Stimulated activated CD8-positive, alpha-beta memory T cell treated with anti-CD3 and anti-CD28 coated beads, Interleukin-12 subunit alpha, Interleukin-12 subunit beta, amount 100 ng/mL, for 24 hours (primary cell): ENCODE measurements at regions not wholly inside any gene's neighbourhood (a gene's known extent, or its start where the extent isn't known, plus 50 kb on each side); places are given as distances from the start of the nearest gene placed in this dataset.

Experiments
- DNase-seq: peaks from one replicate; pipeline ENCODE4 v3.0.0-alpha.2; 2020; ENCODE audit errors: extremely low read depth

DNA sequence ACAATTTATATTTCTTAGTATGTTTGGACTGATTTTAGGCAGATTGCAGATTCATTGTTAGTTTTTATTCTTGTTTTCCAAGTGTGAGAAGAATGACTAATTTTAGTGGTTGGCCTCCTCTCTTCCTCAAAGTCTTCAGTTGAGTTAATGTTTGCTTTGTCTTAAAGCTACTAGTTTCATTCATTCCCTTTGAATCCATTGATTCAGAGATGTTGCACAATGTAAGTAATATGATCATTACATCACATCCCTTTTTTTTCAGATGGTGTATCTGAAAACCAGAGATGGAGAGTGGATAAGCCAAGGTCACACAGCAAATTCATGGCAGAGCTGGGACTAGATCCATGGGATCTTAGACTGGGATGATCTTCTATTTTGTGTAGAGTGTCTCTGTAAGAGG is 577.5 kb downstream of the BCL11B start:
- no peak for DNase-seq

DNA sequence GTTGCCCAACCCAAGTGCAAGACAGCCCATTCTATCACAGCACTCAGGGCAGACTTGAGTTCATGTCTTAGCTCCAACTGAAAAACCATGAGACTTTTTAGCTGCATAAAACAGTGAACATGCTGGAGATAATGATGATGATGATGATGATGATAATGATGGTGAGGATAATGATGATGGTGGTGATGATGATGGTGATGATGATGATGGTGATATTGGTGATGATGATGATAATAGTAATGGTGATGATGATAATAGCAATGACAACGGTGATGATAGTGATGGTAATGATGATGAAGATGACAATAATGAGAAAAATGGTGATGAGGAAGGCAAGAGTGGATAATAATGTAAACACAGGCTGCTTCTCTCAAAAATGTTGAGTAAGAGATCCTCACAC is 576.2 kb downstream of the BCL11B start:
- no peak for DNase-seq

DNA sequence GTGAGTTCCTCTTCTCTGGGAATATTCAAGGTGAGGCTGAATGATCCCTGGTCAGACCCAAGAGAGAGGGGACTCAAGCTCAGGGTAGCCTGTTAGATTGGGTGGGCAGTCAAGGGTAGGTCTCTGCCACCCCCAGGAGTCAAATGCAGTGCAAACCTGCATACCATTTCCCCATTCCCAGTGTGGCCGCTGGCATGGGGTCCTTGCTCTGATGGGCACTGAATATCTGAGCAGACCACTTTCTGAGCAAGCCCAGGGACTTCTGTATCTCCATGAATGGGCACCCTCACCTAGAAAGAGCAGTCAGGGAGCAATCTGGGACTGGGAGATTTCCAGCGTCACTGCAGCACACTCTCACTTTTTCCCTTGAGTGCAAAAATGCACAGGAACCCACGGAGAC is 573.7 kb downstream of the BCL11B start:
- DNase-seq, result no peak

DNA sequence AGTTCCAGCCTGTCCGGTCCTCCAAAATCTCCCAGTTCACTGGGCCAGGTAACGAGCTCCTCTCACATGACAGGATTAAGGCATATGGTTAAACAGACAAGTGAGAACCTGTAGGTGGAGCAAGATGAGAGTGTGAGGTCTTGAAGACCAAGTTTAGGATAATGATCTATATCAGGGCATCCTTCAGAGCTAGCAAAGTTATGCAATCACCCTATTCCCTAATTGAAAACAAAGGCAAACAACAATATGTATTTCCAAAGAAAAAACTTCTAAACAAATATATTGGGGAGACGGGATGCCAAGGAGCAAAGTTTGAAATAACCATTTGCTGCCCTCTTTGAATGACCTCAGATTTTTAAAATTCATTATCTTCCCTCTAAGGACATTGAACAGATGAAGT is 571.2 kb downstream of the BCL11B start:
- no peak for DNase-seq

- DNase-seq, result no peak
Observed at GRCh38 chr14:98701377-98701776, 570.6 kb downstream of the BCL11B start.

DNA sequence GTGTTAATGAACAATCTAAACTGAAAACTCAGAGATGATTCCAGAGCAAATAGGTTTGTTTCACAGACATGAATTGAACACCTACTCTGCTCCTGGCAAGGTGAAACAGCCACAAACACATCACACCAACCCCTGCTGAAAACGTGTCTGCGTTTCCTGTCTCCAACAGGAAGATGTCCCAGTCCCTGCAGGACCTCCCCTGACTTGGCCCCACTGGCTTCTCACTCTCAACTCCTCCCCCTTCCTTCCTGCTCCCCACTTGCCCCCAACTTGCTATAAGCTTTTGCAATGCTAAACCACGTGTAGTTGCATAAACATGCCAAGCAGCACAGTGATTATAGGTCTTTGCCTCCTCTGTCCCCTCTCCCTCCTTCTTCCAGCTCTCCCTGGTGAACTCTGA is 567.6 kb downstream of the BCL11B start:
- DNase-seq, result no peak

GRCh38 chr14:98705871-98706300 is 566.1 kb downstream of the BCL11B start:
- no peak for DNase-seq

GRCh38 chr14:98707522-98707921 is 564.5 kb downstream of the BCL11B start:
- no peak for DNase-seq

- no peak for DNase-seq
Observed at GRCh38 chr14:98708555-98708954, 563.4 kb downstream of the BCL11B start.

DNA sequence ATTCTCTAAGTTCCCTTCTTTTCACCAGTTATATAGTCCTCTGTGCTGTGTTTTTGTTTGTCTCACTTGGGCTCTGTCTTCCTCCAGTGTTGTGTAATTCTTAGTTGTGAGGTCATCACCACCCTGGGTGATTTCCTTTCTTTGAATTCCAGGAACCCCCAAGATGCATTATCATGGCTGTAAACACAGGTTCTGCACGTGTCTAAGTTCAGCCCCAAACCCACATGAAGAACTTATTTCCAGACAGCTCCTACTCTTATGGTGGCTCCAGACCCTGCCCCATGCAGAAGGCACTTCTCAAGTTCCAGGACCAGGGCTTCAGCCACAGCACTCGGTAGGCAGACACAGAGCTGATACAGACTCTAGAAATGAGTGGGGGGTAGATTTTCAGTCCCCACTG is 560.5 kb downstream of the BCL11B start:
- no peak for DNase-seq

GRCh38 chr14:98714626-98715425 is 557.2 kb downstream of the BCL11B start:
- no peak for DNase-seq

GRCh38 chr14:98716133-98716532 is 555.9 kb downstream of the BCL11B start:
- no peak for DNase-seq

DNA sequence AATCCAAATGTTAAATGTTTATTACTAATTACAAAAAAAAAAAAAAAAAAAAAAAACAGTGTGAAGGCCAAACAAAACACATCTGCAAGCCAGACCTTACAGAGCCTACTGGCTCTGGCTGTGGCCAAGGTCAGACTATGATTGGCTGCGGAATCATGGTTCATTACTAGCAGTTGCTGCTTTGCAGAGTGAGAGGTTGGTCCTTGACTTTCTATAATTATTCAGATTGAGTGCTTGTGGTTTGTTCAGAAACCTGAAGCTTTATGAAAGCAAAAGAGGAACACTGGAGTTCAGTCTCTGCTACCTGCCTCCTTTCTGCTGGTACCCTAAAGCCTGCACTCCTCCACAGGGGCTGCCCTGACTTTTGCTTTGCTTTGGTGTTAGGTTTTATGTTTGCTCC is 550.9 kb downstream of the BCL11B start:
- DNase-seq, result no peak

GRCh38 chr14:98724734-98725133 is 547.3 kb downstream of the BCL11B start:
- no peak for DNase-seq

DNA sequence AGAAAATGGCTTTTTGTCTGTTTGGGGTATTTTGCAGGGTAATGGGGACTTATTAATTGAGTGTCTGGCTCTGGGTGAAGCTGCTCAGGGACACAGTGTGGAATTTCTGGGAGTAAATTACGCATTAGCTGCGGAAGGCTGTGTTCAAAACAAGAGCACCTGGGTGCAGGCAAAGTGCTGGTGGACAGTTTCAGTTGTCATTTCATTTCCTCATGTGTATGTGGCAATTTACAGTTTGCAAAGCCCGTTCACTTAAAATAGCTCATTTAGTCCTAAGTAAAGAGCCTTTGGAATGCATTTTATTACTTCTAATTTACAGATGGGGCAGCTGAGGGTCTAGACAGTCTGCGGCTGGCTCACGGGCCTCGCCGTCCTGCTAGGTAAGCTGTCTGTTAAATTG is 546.8 kb downstream of the BCL11B start:
- DNase-seq, result no peak

- no peak for DNase-seq
Observed at GRCh38 chr14:98725676-98726075, 546.3 kb downstream of the BCL11B start.

DNA sequence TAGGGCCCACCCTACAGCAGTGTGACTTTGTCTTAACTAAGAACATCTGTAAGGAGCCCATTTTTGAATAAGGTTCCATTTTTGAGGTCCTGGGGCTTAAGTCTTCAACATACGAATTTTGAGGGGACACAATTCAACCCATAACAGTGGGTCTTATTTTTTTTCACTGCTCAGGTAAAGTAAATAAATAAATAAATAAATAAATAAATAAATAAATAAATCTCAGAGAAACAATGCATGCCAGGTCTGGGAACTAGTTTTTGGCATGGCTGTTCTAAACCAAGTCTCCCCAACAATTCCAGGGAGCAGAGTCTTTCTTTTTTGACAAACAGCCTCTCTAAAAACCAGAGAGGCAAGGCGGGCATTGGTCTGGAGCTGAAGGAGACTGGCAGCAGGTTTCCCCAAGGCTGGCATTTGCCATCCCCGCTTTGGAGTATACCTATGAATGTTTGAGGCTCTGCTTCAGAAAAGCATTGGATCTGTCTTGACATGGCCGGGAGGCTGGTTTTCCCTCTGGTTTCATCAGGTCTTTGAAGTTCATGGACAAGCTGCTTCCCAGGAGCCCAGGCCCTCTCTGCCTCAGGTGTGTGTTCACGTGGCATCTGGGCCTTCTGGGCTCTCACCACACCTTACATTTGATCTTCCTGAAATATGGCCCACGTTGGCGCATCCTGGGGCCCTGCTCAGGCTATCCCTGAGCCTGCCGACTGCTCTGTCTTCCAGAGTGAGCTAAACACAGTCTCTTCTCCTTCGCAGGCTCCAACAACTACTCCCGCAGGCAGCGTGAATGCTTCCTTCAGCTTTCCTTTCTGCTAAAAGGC is 545.2 kb downstream of the BCL11B start:
- DNase-seq, result no peak

DNA sequence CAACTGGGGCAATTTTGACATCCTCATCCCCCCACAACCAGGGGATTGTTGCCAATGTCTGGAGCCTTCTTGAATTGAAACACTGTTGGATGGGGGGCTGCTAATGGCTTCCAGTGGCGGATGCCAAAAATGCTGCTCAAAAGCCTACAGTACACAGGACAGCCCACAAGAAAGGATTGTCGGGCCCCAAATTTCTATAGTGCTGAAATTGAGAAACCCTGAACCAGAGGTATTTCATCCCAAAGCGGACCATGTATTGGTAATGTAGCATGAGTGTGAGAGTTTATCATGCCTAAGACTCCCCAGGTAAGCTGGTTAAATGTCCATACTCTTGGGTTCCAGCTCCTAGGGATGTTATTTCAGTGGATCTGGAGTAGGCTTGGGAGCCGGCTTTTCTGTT is 544.0 kb downstream of the BCL11B start:
- no peak for DNase-seq

- DNase-seq, result no peak
Observed at GRCh38 chr14:98728836-98729235, 543.2 kb downstream of the BCL11B start.

- DNase-seq, result no peak
Observed at GRCh38 chr14:98731286-98731685, 540.7 kb downstream of the BCL11B start.

DNA sequence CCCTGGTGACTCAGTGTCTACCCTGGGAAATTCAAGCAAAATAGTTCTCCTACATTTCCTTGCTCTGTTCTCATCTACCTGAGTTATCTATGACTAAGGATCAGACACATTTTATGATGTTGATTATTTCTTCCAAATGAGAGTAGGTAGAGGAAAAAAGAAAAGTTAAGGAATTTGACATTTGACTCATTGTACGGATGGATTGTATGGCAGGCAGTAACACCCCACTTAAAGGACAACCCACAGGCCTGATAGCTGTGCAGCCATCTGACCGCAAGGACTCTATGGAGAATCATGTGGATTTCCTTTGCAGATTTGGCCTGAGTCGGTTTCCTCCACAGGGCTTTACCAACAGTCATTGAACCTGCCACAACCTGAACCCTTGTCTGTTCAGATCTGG is 540.3 kb downstream of the BCL11B start:
- no peak for DNase-seq

GRCh38 chr14:98733536-98733935 is 538.5 kb downstream of the BCL11B start:
- no peak for DNase-seq

GRCh38 chr14:98736701-98737338 is 535.2 kb downstream of the BCL11B start:
- DNase-seq, result no peak
